HFFc6 (cell line): ENCODE measurements at regions not wholly inside any gene's neighbourhood (a gene's known extent, or its start where the extent isn't known, plus 50 kb on each side); places are given as distances from the start of the nearest gene placed in this dataset.

Experiments
- DNase-seq: peaks from one replicate; pipeline ENCODE4 v3.0.0-alpha.2; 2018
- H3K27ac Mint-ChIP-seq: 2 replicates; pipeline ENCODE4 v1.8.0; 2020; ENCODE audit warnings: mild to moderate bottlenecking, mixed read lengths
- H3K27me3 Mint-ChIP-seq: 2 replicates; pipeline ENCODE4 v1.8.0; 2021; ENCODE audit warnings: mild to moderate bottlenecking, moderate library complexity, mixed read lengths; ENCODE audit not compliant: insufficient read depth
- H3K36me3 Mint-ChIP-seq: 2 replicates; pipeline ENCODE4 v1.8.0; 2021; ENCODE audit warnings: low read depth, mixed read lengths
- H3K4me1 Mint-ChIP-seq: 2 replicates; pipeline ENCODE4 v1.8.0; 2020; ENCODE audit warnings: low read depth, mixed read lengths
- H3K4me3 Mint-ChIP-seq: 2 replicates; pipeline ENCODE4 v1.8.0; 2020; ENCODE audit warnings: mild to moderate bottlenecking, moderate library complexity, mixed read lengths
- H3K9me3 Mint-ChIP-seq: 2 replicates; pipeline ENCODE4 v1.8.0; 2020; ENCODE audit warnings: mild to moderate bottlenecking, mixed read lengths
- TF ChIP-seq, protein P1 (sequence below): fragments of 200-600 bp; sonication (generic); IDR thresholded peaks from 2 replicates; pipeline ENCODE4 v1.5.0; 2021; ENCODE audit warnings: antibody characterized with exemption, mild to moderate bottlenecking

DNA sequence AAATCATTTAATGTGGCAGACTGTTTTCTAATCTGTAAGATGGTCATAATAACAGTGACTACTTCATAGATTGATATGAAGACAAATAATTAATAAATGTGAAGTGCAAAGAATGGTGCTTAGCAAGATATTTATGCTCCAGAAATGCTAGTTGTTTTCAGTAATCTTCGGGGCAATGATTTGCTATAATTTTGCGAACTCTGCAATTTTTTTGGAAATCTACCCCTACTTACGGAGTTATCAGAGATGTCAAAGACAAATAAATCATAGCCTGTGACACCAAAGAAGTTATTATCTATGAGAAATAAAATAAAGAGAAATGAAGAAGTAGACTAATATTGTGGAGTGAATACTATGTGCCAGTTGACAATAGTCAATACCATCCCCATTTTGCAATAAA lies 634.1 kb upstream of the LRRC4C start:
- H3K4me3 Mint-ChIP-seq: no peak overlapping the region
- no peak overlapping the region for H3K27ac Mint-ChIP-seq
- TF ChIP-seq, protein P1, sequence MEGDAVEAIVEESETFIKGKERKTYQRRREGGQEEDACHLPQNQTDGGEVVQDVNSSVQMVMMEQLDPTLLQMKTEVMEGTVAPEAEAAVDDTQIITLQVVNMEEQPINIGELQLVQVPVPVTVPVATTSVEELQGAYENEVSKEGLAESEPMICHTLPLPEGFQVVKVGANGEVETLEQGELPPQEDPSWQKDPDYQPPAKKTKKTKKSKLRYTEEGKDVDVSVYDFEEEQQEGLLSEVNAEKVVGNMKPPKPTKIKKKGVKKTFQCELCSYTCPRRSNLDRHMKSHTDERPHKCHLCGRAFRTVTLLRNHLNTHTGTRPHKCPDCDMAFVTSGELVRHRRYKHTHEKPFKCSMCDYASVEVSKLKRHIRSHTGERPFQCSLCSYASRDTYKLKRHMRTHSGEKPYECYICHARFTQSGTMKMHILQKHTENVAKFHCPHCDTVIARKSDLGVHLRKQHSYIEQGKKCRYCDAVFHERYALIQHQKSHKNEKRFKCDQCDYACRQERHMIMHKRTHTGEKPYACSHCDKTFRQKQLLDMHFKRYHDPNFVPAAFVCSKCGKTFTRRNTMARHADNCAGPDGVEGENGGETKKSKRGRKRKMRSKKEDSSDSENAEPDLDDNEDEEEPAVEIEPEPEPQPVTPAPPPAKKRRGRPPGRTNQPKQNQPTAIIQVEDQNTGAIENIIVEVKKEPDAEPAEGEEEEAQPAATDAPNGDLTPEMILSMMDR: no peak

DNA sequence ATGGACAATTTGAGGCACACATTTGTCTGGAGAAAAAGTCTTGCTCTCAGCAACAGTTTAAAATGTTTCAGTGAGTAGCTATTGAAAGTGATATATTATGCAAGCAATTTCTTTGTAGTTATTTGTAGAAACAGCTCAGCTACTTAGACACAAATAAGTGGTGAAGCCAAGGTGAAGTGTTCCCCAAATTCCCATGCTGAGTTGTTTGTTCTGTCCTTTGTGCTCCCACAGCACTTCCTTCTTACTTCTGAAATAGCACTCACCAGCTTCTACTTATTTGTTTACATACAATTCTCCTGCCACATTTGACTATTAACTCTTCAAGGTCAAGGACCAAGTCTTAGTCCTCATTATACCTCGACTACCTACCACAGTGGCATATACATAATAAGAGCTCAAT lies 638.6 kb upstream of the LRRC4C start:
- H3K9me3 Mint-ChIP-seq: peaks cover 22% of the 10 kb centered on the region

More for the DNA sequence above, 634.1 kb upstream of the LRRC4C start:
- Mint-ChIP-seq H3K27me3 (peaks cover 3% of the 10 kb centered on the region; the same call in 1 of the 2 replicates), H3K36me3 (no peaks in the 10 kb centered on the region), H3K4me1 (no peaks in the 10 kb centered on the region), H3K9me3 (peaks cover 26% of the 10 kb centered on the region)
- DNase-seq: no peak

DNA sequence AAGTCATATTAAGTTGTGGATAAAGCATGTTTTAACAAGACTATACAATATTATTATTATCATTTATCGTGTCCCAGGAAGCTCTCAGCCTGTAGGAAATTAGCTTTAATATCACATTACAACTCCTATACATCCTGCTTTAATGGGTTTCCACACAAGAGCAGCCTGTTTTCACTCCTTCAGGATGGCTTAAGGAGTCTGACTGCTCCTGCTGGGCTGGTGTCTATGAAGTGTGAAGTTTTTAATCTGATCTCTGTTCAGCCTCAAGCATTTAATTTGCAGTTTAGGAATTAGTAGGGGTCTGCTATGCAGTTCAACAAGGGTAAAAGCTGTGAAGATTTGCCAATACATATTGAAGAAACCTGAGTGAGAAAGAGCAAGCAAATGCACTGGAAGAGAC lies 653.4 kb upstream of the LRRC4C start:
- TF ChIP-seq, protein P1: no peak
- Mint-ChIP-seq H3K9me3 (no peaks in the 10 kb centered on the region; the same call in 1 of the 2 replicates), H3K36me3 (no peaks in the 10 kb centered on the region), H3K27me3 (no peaks in the 10 kb centered on the region; the same call in 1 of the 2 replicates), H3K27ac (no peak overlapping the region), H3K4me3 (no peak overlapping the region), H3K4me1 (no peaks in the 10 kb centered on the region)
- DNase-seq: no peak

More for the DNA sequence above, 638.6 kb upstream of the LRRC4C start:
- TF ChIP-seq, protein P1: no peak
- Mint-ChIP-seq H3K27me3 (peaks cover 3% of the 10 kb centered on the region; the same call in 1 of the 2 replicates), H3K36me3 (no peaks in the 10 kb centered on the region), H3K27ac (no peak overlapping the region), H3K4me3 (no peak overlapping the region), H3K4me1 (no peaks in the 10 kb centered on the region)
- DNase-seq: no peak

DNA sequence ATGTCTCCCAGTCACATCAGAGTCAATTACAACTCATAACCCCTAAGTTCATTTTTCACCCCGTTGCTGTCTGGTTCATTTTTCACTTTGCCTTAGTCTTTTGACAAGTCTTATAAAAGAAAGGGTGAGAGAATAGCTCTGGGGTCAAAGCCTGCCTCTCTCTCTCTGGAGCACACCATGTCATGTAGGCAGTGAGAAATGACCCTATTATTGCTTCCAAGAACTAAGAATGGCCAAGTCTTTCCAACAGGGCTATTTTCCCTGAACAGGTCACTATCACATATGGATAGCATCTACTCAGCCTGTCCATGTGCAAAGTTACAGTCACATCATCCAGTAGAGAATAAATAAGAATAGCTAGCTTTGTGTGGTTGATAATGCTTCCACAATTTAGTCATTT lies 655.5 kb upstream of the LRRC4C start:
- H3K4me1 Mint-ChIP-seq: no peaks in the 10 kb centered on the region
- H3K36me3 Mint-ChIP-seq: no peaks in the 10 kb centered on the region
- TF ChIP-seq, protein P1: no peak
- no peak overlapping the region for H3K27ac Mint-ChIP-seq
- H3K9me3 Mint-ChIP-seq: no peaks in the 10 kb centered on the region; the same call in 1 of the 2 replicates
- H3K4me3 Mint-ChIP-seq: no peak overlapping the region
- no peak for DNase-seq
- H3K27me3 Mint-ChIP-seq: no peaks in the 10 kb centered on the region; the same call in 1 of the 2 replicates

DNA sequence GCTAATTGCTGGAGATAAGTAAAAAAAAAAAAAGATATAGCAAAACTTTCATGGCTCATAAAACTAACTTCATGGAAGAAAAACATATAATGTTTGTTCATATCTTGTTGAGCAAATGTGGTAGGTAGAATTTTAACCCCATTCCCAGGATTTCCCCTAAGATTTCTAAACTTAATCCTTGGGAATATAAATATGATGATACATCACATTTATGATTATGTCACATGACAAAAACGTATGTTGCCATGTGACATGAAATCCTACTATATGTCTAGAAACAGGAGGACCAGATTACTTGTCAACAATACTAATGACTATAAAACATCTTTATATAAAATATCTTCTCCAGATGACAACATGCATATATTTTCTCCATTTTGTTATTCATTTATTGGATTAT lies 679.0 kb upstream of the LRRC4C start:
- no peak overlapping the region for H3K4me3 Mint-ChIP-seq
- H3K4me1 Mint-ChIP-seq: no peaks in the 10 kb centered on the region
- TF ChIP-seq, protein P1: no peak
- H3K36me3 Mint-ChIP-seq: no peaks in the 10 kb centered on the region; the same call in 1 of the 2 replicates
- 0 out of 2 replicates have a peak, but pooled peaks cover 4% of the 10 kb centered on the region for H3K27me3 Mint-ChIP-seq
- no peak for DNase-seq
- H3K27ac Mint-ChIP-seq: no peak overlapping the region
- H3K9me3 Mint-ChIP-seq: peaks cover 3% of the 10 kb centered on the region

DNA sequence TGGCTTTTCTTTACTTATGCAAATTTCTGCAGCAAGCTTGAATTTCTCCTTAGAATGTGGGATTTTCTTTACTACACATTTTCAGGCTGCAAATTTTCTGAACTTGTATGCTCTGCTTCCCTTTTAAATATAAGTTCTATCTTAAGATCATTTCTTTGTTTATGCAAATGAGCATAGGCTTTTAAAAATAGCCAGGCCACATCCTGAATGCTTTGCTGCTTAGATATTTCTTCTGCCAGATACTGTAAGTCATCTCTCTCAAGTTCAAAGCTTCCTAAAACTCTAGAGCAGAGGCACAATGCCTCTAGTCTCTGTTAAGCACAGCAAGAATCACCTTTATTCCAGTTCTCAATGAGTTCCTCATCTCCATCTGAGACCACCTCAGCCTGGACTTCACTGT lies 685.9 kb upstream of the LRRC4C start:
- Mint-ChIP-seq H3K36me3 (peaks cover 6% of the 10 kb centered on the region; the same call in 1 of the 2 replicates), H3K27me3 (no peaks in the 10 kb centered on the region)
- TF ChIP-seq, protein P1: no peak

More for the DNA sequence above, 685.9 kb upstream of the LRRC4C start:
- no peak overlapping the region for H3K4me3 Mint-ChIP-seq
- DNase-seq: no peak
- no peaks in the 10 kb centered on the region; the same call in 1 of the 2 replicates for H3K4me1 Mint-ChIP-seq
- H3K27ac Mint-ChIP-seq: no peak overlapping the region
- H3K9me3 Mint-ChIP-seq: peaks cover 36% of the 10 kb centered on the region
